Chondrocyte (in vitro differentiated cells): ENCODE measurements at regions not wholly inside any gene's neighbourhood (a gene's known extent, or its start where the extent isn't known, plus 50 kb on each side); places are given as distances from the start of the nearest gene placed in this dataset.

Experiments used
- DNase-seq: peaks from one replicate; pipeline ENCODE4 v3.0.0; 2021; ENCODE audit warnings: mixed read lengths, low spot score
- H3K27ac Mint-ChIP-seq: one replicate; pipeline ENCODE4 v1.8.0; 2021; ENCODE audit warnings: mild to moderate bottlenecking, moderate library complexity, mixed read lengths; ENCODE audit not compliant: unreplicated experiment
- H3K27me3 Mint-ChIP-seq: 2 replicates; pipeline ENCODE4 v1.8.0; 2021; ENCODE audit warnings: low read depth, mixed read lengths
- H3K36me3 Mint-ChIP-seq: 2 replicates; pipeline ENCODE4 v1.8.0; 2021; ENCODE audit warnings: low read depth, mixed read lengths
- H3K4me1 Mint-ChIP-seq: 2 replicates; pipeline ENCODE4 v1.8.0; 2021; ENCODE audit warnings: low read depth, mild to moderate bottlenecking, mixed read lengths
- H3K4me3 Mint-ChIP-seq: one replicate; pipeline ENCODE4 v1.8.0; 2021; ENCODE audit warnings: mild to moderate bottlenecking, moderate library complexity, mixed read lengths; ENCODE audit not compliant: unreplicated experiment
- H3K9me3 Mint-ChIP-seq: 2 replicates; pipeline ENCODE4 v1.8.0; 2021; ENCODE audit warnings: low read depth, mixed read lengths
- TF ChIP-seq, protein P1 (sequence below): fragments of 200-600 bp; sonication (generic); IDR thresholded peaks from 2 replicates; pipeline ENCODE4 v1.5.0; 2021; ENCODE audit warnings: antibody characterized with exemption, mild to moderate bottlenecking, moderate library complexity

DNA sequence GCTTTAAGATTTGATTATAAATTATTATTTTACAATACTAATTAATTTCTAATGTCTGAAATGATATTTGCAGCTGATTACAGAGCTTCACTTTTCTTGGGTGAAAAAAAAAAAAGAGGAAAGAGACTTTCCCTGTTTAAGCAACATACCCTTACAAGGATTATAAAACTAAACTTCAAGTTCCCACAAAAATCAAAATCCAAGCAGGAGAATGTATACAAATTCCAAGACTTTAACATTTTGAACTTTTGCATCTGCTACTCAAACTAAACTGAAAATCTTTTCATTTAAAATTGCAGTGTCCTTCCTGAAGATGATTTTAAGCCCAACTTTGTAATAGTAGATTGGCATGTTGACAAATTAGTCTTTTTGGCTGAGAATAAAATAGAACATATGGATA lies 742.4 kb upstream of the INTU start:
- Mint-ChIP-seq H3K4me3 (no peak overlapping the region), H3K36me3 (peaks cover 2% of the 10 kb centered on the region), H3K27me3 (no peaks in the 10 kb centered on the region), H3K27ac (peak overlapping the region; percentile 37), H3K4me1 (peaks cover 20% of the 10 kb centered on the region), H3K9me3 (peaks cover 5% of the 10 kb centered on the region)
- TF ChIP-seq, protein P1, sequence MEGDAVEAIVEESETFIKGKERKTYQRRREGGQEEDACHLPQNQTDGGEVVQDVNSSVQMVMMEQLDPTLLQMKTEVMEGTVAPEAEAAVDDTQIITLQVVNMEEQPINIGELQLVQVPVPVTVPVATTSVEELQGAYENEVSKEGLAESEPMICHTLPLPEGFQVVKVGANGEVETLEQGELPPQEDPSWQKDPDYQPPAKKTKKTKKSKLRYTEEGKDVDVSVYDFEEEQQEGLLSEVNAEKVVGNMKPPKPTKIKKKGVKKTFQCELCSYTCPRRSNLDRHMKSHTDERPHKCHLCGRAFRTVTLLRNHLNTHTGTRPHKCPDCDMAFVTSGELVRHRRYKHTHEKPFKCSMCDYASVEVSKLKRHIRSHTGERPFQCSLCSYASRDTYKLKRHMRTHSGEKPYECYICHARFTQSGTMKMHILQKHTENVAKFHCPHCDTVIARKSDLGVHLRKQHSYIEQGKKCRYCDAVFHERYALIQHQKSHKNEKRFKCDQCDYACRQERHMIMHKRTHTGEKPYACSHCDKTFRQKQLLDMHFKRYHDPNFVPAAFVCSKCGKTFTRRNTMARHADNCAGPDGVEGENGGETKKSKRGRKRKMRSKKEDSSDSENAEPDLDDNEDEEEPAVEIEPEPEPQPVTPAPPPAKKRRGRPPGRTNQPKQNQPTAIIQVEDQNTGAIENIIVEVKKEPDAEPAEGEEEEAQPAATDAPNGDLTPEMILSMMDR = no peak
- DNase-seq = no peak

DNA sequence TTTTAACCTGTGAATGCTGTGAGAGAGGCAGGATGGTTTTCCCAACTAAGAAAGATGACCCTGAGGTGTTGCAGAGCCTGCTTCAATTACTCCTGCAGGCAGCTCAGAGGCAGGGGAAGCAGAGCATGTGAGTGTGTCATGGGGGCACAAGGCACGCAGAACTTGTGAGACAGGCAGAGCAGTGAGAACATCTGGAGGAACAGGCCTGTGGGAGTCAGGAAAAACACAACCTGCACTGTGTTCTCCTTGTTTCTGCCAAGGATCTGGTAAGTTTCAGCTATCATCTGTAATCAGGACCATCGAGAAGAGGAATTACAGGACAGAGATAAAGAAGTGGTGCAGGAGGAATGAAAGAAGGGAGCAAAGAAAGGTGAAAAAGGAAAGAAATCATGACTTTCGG lies 741.8 kb upstream of the INTU start:
- H3K27ac Mint-ChIP-seq = no peak overlapping the region
- no peak for DNase-seq
- H3K36me3 Mint-ChIP-seq = peaks cover 2% of the 10 kb centered on the region
- H3K9me3 Mint-ChIP-seq = peaks cover 7% of the 10 kb centered on the region
- no peak overlapping the region for H3K4me3 Mint-ChIP-seq
- no peaks in the 10 kb centered on the region for H3K27me3 Mint-ChIP-seq
- TF ChIP-seq, protein P1 = no peak
- H3K4me1 Mint-ChIP-seq = peaks cover 20% of the 10 kb centered on the region

DNA sequence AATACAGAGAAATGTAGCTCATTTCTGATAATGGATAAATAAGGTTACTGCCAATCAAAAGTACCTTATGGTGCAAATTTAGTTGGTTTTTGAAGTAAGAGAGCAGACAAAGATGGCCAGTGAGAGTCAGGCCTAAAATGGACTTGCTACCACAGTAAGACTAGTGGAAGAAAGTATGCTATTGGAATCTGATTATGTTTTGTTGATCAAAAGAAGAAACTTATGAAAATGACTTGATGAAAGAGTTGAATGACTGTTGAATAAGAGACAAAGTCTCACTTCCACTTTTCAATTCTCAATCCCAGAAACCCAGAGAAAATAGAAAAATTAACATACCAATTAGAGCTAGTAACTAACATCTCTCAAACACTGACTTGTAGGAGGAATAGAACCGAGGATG lies 737.8 kb upstream of the INTU start:
- Mint-ChIP-seq H3K4me1 (peaks cover 41% of the 10 kb centered on the region), H3K27me3 (no peaks in the 10 kb centered on the region), H3K36me3 (peaks cover 2% of the 10 kb centered on the region), H3K9me3 (peaks cover 8% of the 10 kb centered on the region), H3K27ac (no peak overlapping the region), H3K4me3 (no peak overlapping the region)
- no peak for DNase-seq
- TF ChIP-seq, protein P1 = no peak

DNA sequence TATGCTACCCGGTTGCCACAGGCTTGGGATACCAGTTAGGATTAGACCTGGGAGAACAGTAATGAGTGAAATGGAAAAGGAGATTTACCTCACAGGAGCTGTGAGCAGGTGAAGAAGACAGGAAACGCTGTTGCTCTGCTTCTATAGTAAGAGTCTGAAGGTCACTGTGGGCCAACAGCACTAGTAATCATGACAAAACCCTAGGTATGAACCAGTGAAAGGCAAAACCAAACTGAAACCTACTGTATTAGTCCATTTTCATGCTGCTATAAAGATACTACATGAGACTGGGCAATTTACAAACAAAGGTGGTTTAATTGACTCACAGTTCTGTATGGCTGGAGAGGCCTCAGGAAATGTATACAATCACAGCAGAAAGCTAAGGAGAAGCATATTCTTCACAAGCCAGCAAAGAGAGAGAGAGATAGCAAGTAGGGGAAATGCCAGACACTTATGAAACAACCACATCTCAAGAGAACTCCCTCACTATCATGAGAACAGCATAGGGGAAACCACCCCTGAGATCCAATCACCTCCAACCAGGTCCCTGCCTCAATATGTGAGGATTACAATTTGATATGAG lies 736.7 kb upstream of the INTU start:
- no peak overlapping the region for H3K4me3 Mint-ChIP-seq
- H3K4me1 Mint-ChIP-seq = peaks cover 40% of the 10 kb centered on the region
- no peak overlapping the region for H3K27ac Mint-ChIP-seq
- no peak for DNase-seq
- H3K36me3 Mint-ChIP-seq = peaks cover 2% of the 10 kb centered on the region
- H3K9me3 Mint-ChIP-seq = peaks cover 10% of the 10 kb centered on the region
- TF ChIP-seq, protein P1 = no peak
- H3K27me3 Mint-ChIP-seq = no peaks in the 10 kb centered on the region

DNA sequence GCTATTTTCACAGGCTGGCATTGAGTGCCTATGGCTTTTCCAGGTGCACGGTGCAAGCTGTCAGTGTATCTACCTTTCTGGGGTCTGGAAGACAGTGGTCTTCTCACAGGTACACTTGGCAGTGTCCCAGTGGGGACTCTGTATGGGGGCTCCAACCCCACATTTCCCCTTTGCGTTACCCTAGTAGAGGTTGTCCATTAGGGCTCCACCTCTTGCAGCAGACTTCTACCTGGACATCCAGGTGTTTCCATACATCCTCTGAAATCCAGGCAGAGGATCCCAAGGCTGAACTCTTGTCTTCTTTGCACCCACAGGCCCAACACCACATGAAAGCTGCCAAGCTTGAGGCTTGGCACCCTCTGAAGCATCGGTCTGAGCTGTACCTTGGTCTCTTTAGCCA lies 735.7 kb upstream of the INTU start:
- Mint-ChIP-seq H3K27me3 (no peaks in the 10 kb centered on the region), H3K36me3 (peaks cover 2% of the 10 kb centered on the region), H3K27ac (no peak overlapping the region), H3K9me3 (peaks cover 11% of the 10 kb centered on the region), H3K4me3 (no peak overlapping the region), H3K4me1 (peaks cover 37% of the 10 kb centered on the region)
- no peak for DNase-seq
- TF ChIP-seq, protein P1 = no peak
